ENCODE measurements at regions not wholly inside any gene's neighbourhood (a gene's known extent, or its start where the extent isn't known, plus 50 kb on each side); places are given as distances from the start of the nearest gene placed in this dataset.

GRCh38 chr17:63136369-63137012, 170.5 kb downstream of the TANC2 start:
- TF ChIP-seq EZH2phosphoT487 (IDR thresholded peaks at IDR 0.05; ENCODE audit: borderline replicate concordance, low read length), result no peak
- no peak for TF ChIP-seq CTCF (IDR thresholded peaks at IDR 0.05; ENCODE audit: low read depth, low read length, poor library complexity, severe bottlenecking)
- Histone ChIP-seq H3K9me2 (replicated peaks; ENCODE audit: control insufficient read depth, low read length) (no peaks in the 10 kb centered on the region), H3K9me3 (ENCODE audit: control insufficient read depth, insufficient read depth, low read length) (no peaks in the 10 kb centered on the region), H3K4me3 (ENCODE audit: low read length) (no peak overlapping the region), H3K4me1 (ENCODE audit: control insufficient read depth, low read length) (no peaks in the 10 kb centered on the region), H3K36me3 (ENCODE audit: control insufficient read depth, low read length) (no peaks in the 10 kb centered on the region), H3K27me3 (ENCODE audit: control insufficient read depth, low read length) (no peaks in the 10 kb centered on the region), H3K4me2 (ENCODE audit: low read length) (no peak overlapping the region), H4K20me1 (ENCODE audit: control insufficient read depth, insufficient read depth, low read depth, low read length) (no peaks in the 10 kb centered on the region), H3F3A (ENCODE audit: control insufficient read depth, insufficient read depth) (no peaks in the 10 kb centered on the region), H3K27ac (ENCODE audit: low read depth, low read length) (no peak overlapping the region), H3K79me2 (ENCODE audit: control insufficient read depth, low read length) (no peaks in the 10 kb centered on the region)

GRCh38 chr17:63137163-63137562, 171.1 kb downstream of the TANC2 start:
- Histone ChIP-seq H3F3A (ENCODE audit: control insufficient read depth, insufficient read depth) (no peaks in the 10 kb centered on the region), H3K27ac (ENCODE audit: low read depth, low read length) (no peak overlapping the region), H3K4me2 (ENCODE audit: low read length) (no peak overlapping the region), H3K79me2 (ENCODE audit: control insufficient read depth, low read length) (no peaks in the 10 kb centered on the region), H4K20me1 (ENCODE audit: control insufficient read depth, insufficient read depth, low read depth, low read length) (no peaks in the 10 kb centered on the region), H3K36me3 (ENCODE audit: control insufficient read depth, low read length) (no peaks in the 10 kb centered on the region), H3K4me1 (ENCODE audit: control insufficient read depth, low read length) (no peaks in the 10 kb centered on the region), H3K9me3 (ENCODE audit: control insufficient read depth, insufficient read depth, low read length) (no peaks in the 10 kb centered on the region), H3K9me2 (replicated peaks; ENCODE audit: control insufficient read depth, low read length) (no peaks in the 10 kb centered on the region), H3K4me3 (ENCODE audit: low read length) (no peak overlapping the region), H3K27me3 (ENCODE audit: control insufficient read depth, low read length) (no peaks in the 10 kb centered on the region)
- TF ChIP-seq EZH2phosphoT487 (IDR thresholded peaks at IDR 0.05; ENCODE audit: borderline replicate concordance, low read length) (no peak), CTCF (IDR thresholded peaks at IDR 0.05; ENCODE audit: low read depth, low read length, poor library complexity, severe bottlenecking) (no peak)

- Histone ChIP-seq H3K27ac (ENCODE audit: low read depth, low read length) (no peak overlapping the region), H3K36me3 (ENCODE audit: control insufficient read depth, low read length) (no peaks in the 10 kb centered on the region), H4K20me1 (ENCODE audit: control insufficient read depth, insufficient read depth, low read depth, low read length) (no peaks in the 10 kb centered on the region), H3K4me2 (ENCODE audit: low read length) (no peak overlapping the region), H3K9me3 (ENCODE audit: control insufficient read depth, insufficient read depth, low read length) (no peaks in the 10 kb centered on the region), H3K79me2 (ENCODE audit: control insufficient read depth, low read length) (no peaks in the 10 kb centered on the region), H3K9me2 (replicated peaks; ENCODE audit: control insufficient read depth, low read length) (no peaks in the 10 kb centered on the region), H3F3A (ENCODE audit: control insufficient read depth, insufficient read depth) (no peaks in the 10 kb centered on the region), H3K27me3 (ENCODE audit: control insufficient read depth, low read length) (0 out of 2 replicates have a peak, but pooled peaks cover 3% of the 10 kb centered on the region), H3K4me3 (ENCODE audit: low read length) (no peak overlapping the region), H3K4me1 (ENCODE audit: control insufficient read depth, low read length) (no peaks in the 10 kb centered on the region)
- TF ChIP-seq CTCF (IDR thresholded peaks at IDR 0.05; ENCODE audit: low read depth, low read length, poor library complexity, severe bottlenecking), result no peak
- no peak for TF ChIP-seq EZH2phosphoT487 (IDR thresholded peaks at IDR 0.05; ENCODE audit: borderline replicate concordance, low read length)
Measured at GRCh38 chr17:63138713-63139112, 172.7 kb downstream of the TANC2 start.
